HG02884 (cell line): ENCODE measurements at regions not wholly inside any gene's neighbourhood (a gene's known extent, or its start where the extent isn't known, plus 50 kb on each side); places are given as distances from the start of the nearest gene placed in this dataset.
"Not testable (repeated sequence)": the region's sequence is repeated elsewhere in the genome, so short reads cannot be mapped to it uniquely, and the experiment has no call there.

ENCODE experiments used
- ATAC-seq: cut with Tn5 transposase; IDR thresholded peaks from one replicate; pipeline ENCODE4 v1.9.1; 2021; ENCODE audit warnings: mild to moderate bottlenecking, moderate library complexity; ENCODE audit not compliant: unreplicated experiment

DNA sequence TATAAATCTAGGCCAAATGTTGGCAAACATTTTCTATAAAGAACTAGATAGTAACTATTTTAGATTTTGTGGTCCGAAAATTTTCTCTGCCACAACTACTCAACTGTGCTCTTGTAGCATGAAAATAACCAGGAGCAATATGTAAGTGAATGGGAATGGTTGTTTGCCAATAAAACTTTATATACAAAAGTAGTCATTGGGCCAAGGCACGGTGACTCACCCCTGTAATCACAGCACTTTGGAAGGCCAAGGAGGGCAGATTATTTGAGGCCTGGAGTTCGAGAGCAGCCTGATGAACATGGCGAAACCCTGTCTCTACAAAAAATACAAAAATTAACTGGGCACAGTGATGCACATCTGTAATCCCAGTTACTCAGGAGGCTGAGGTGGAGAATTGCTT is 617.1 kb downstream of the EPM2A start:
- no peak for ATAC-seq

DNA sequence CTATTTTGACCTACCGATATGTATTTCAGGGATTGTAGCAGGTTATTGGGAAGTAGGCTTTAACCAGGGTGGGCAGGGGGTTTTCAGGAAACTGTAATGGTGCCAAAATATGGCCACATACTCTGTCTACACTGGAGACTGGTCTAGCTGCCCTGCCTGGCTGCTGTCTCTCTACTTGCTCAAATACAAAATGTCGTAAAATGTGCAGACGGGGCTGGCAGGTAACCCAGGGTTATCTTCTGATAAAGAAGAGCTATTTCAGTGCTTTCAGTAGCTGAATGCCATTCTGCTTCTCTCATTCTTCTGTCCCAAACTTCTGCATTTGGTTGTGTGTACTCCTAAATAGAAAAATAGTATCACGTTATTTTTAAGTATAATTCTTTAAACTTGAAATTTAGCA is 616.2 kb downstream of the EPM2A start:
- no peak for ATAC-seq

GRCh38 chr6:145132709-145133108 is 602.6 kb downstream of the EPM2A start:
- no peak for ATAC-seq

GRCh38 chr6:145135702-145136101 is 599.6 kb downstream of the EPM2A start:
- ATAC-seq = no peak

DNA sequence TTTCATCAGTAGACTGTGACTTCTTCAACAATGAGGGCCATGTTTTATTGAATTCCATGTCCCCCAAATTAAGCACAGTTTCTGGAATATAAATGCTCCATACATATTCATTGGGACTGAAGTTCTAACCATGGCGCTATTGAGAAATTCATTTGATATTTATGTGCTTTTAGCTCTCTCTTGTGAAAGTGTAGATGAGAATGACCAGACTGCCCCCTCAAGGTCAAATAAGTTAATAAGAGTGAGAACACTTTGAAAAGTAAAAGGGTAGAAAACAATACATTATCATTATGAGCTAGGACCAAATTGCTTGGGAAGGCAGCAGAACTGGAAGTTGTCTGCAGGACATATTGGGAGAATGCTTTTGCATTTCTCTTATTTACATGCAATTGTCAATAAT is 597.9 kb downstream of the EPM2A start:
- ATAC-seq = no peak

- ATAC-seq = no peak
Observed at GRCh38 chr6:145138469-145139139, 596.7 kb downstream of the EPM2A start.

DNA sequence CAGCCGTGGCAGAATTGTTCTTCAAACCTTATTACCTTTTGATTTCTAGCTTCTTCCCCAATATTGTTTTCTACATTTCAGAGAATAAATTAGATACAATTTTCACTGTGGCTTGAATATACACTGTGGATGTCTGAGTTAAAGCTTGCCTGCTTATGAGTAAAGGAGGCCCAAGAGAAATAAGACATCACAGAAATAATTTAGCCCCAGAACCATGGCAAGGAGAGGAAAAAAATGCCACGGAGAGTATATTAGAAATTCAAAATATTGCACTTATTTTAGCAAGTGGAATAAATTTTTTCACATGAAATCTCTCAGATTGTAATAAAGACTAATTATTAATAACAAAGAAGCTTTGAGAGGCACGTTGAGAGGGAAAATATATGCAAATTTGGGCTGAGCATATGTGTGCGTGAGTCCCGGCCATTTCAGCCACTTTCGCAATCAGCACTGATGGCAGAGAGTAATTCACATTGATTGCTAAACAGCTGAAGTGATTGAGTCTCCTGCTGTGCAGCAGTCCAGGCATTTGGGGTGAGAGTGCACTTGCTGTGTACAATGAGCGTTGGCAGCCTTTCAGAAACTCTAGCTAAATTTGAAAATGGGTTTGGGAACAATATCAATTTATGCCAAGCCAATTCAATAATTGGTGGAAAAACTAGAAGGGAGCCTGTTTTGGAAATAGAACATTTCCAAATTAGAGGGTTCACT is 596.0 kb downstream of the EPM2A start:
- ATAC-seq = no peak

GRCh38 chr6:145139895-145140294 is 595.4 kb downstream of the EPM2A start:
- ATAC-seq = no peak

- ATAC-seq = no peak
Observed at GRCh38 chr6:145141572-145141971, 593.7 kb downstream of the EPM2A start.

DNA sequence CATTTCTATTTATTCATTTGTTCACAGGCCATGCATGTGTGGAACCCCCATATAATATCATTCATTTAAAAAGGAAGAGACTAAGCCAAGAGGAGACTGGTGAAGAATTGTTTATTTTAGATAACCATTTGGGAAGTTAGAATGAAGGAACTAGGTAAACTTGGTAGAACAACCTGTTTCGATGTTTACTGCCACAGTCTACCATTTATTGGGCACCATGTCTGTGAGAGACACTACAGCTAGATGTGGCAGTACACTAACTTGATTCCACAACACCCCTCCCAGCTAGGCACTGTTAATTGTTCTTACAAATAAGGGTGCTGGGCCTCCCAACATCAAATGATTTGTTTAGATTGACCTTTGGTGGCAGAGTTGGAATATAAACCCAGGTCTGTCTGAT is 592.4 kb downstream of the EPM2A start:
- no peak for ATAC-seq

- ATAC-seq = no peak
Observed at GRCh38 chr6:145143379-145143778, 591.9 kb downstream of the EPM2A start.

DNA sequence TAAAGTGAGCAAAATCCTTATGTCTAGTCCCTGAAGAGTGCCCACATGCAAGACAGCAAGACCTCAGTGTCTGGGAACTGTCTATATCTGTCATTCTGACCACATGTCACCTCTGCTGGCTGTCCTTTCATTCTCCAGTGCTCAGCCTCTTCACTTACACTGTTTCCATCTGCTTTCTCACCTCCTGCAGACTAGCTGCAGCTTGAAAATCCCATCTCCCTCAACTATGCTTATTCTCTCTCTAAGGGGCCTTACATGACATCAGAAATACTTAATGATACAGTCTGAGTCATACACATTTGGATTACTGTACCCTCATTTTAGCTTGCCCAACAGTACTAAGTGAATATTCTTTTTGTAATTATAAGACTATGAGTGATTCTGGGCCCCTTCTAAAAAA is 587.8 kb downstream of the EPM2A start:
- ATAC-seq = no peak

GRCh38 chr6:145147981-145148749 is 587.2 kb downstream of the EPM2A start:
- no peak for ATAC-seq

DNA sequence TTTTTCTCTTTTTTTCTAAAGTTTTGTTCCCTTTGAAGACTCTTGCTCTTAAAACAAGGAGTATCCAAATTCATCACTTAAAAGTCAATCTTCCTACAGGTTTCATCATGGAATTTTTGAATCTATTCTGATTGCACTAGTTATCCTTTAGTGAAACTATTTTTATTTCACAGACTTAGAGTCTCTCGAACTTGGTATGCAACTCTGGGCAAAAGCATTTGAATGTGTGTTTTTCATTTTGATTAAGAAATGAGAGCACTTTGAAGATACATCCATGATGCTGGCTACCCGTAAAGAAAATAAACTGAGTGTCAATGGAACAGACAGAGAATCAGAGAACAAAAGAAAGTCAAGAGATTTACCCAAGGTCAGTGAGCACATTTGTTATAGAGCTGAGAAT is 586.5 kb downstream of the EPM2A start:
- ATAC-seq = no peak

DNA sequence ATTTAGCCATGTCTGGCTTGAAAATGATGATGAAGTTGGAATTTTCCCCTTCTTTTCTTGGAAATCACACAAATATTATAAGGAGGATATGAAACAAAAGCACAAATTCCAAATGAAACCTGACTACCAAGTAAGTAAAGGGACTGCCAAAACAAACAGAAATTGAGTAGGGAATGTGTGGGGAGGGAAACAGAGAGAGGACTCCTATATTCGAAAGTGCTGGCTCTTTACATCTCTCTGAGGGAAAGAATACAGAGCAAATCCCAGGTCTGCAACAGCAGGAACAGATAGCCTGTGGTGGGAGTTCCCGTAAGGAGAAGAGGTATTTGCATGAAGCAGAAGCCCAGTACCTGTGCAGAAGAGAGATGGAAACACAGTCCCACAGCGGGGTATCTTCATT is 583.7 kb downstream of the EPM2A start:
- ATAC-seq = no peak

- no peak for ATAC-seq
Observed at GRCh38 chr6:145153495-145153894, 581.8 kb downstream of the EPM2A start.

GRCh38 chr6:145155411-145155810 is 579.9 kb downstream of the EPM2A start:
- ATAC-seq = no peak

- ATAC-seq = no peak
Observed at GRCh38 chr6:145155873-145156782, 579.2 kb downstream of the EPM2A start.

- ATAC-seq = not testable (repeated sequence)
Observed at GRCh38 chr6:145158636-145159035, 576.7 kb downstream of the EPM2A start.

DNA sequence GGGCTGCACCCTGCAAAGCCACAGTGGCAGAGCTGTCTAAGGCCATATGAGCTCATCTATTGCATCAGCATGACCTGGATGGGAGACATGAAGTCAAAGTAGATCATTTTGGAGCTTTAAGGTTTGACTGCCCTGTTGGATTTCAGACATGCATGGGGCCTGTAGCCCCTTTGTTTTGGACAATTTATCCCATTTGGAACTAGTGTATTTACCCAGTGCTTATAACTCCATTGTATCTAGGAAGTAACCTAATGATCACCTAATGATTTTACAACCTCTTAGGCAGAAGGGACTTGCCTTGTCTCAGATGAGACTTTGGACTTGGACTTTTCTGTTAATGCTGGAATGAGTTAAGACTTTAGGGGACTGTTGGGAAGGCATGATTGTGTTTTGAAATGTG is 575.4 kb downstream of the EPM2A start:
- ATAC-seq = no peak

- no peak for ATAC-seq
Observed at GRCh38 chr6:145161501-145161900, 573.8 kb downstream of the EPM2A start.
